Activated gamma-delta T cell treated with anti-CD3 and anti-CD28 coated beads, Interleukin-2, amount 50 U/mL, for 16 hours (primary cell): ENCODE measurements at regions not wholly inside any gene's neighbourhood (a gene's known extent, or its start where the extent isn't known, plus 50 kb on each side); places are given as distances from the start of the nearest gene placed in this dataset.
"Not testable (repeated sequence)": the region's sequence is repeated elsewhere in the genome, so short reads cannot be mapped to it uniquely, and the experiment has no call there.

Experiments
- DNase-seq: peaks from one replicate; pipeline ENCODE4 v3.0.0-alpha.2; 2020; ENCODE audit warnings: low read depth

- not testable (repeated sequence) for DNase-seq
Measured at GRCh38 chr3:152774230-152774629, 60.7 kb upstream of the P2RY1 start.

DNA sequence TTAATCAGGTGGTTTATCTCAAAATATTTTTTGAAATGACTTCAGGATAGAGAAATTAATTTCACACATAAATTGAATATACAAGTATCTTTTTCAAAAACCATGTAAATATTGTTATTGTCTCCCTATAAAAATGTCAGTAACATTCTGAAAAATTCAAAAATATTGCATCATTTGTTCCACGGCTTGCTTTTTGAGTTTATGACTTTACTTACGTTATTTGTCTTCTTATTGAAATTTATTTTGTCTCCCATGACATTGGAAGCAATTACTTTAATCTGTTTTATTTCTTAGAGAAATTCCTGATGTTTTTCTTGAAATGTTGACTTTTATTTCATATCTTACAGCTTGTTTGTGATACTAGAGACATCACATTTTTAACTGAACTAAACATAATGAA is 56.9 kb upstream of the P2RY1 start:
- no peak for DNase-seq

GRCh38 chr3:152779653-152780052 is 55.3 kb upstream of the P2RY1 start:
- DNase-seq, result no peak

DNA sequence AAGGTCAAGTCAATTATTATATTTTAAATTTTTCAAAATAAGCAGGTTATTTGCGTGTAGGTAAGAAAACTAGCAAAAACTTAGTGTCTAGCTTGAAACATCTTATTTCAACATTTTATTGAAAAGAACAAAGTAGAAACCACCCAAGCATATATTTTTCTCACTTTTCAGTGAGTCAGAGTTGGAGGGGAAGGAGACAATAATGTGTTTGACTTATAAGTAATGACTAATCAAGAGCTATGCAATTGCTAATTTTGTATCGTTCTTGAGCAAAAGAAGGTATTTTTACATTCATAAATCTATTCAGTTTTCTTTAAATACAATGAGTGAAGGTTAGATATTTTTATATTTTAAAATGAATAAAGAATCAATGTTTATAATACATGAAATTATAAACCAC is 54.4 kb upstream of the P2RY1 start:
- no peak for DNase-seq

GRCh38 chr3:152785051-152785450 is 49.9 kb upstream of the P2RY1 start:
- DNase-seq, result no peak
